ENCODE measurements at regions not wholly inside any gene's neighbourhood (a gene's known extent, or its start where the extent isn't known, plus 50 kb on each side); places are given as distances from the start of the nearest gene placed in this dataset.
"Not testable (repeated sequence)": the region's sequence is repeated elsewhere in the genome, so short reads cannot be mapped to it uniquely, and the experiment has no call there.

DNA sequence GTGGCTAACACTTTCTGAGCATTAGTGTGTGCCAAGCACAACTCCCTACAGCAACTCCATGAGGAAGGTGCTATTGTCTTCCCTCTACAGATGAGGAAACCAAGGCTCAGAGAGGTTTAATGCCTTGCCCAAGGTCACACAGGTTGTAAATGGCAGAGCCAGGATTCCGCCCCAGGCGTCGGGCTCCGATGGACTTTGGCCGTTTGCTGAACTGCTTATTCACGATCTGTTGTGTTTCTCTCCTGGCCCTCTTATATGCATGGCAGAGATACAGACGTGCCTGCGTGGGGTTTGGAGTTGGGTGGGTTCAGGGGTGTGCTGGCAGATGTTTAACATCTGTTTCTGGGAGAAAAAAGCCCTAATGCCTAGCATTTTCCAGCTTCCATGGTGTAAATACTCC lies 117.4 kb downstream of the ZNF267 start:
- TF ChIP-seq, protein P1, sequence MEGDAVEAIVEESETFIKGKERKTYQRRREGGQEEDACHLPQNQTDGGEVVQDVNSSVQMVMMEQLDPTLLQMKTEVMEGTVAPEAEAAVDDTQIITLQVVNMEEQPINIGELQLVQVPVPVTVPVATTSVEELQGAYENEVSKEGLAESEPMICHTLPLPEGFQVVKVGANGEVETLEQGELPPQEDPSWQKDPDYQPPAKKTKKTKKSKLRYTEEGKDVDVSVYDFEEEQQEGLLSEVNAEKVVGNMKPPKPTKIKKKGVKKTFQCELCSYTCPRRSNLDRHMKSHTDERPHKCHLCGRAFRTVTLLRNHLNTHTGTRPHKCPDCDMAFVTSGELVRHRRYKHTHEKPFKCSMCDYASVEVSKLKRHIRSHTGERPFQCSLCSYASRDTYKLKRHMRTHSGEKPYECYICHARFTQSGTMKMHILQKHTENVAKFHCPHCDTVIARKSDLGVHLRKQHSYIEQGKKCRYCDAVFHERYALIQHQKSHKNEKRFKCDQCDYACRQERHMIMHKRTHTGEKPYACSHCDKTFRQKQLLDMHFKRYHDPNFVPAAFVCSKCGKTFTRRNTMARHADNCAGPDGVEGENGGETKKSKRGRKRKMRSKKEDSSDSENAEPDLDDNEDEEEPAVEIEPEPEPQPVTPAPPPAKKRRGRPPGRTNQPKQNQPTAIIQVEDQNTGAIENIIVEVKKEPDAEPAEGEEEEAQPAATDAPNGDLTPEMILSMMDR (IDR thresholded peaks at IDR 0.05; ENCODE audit: low read depth, low read length, missing input control), result not testable (repeated sequence)
- TF ChIP-seq, protein P2, sequence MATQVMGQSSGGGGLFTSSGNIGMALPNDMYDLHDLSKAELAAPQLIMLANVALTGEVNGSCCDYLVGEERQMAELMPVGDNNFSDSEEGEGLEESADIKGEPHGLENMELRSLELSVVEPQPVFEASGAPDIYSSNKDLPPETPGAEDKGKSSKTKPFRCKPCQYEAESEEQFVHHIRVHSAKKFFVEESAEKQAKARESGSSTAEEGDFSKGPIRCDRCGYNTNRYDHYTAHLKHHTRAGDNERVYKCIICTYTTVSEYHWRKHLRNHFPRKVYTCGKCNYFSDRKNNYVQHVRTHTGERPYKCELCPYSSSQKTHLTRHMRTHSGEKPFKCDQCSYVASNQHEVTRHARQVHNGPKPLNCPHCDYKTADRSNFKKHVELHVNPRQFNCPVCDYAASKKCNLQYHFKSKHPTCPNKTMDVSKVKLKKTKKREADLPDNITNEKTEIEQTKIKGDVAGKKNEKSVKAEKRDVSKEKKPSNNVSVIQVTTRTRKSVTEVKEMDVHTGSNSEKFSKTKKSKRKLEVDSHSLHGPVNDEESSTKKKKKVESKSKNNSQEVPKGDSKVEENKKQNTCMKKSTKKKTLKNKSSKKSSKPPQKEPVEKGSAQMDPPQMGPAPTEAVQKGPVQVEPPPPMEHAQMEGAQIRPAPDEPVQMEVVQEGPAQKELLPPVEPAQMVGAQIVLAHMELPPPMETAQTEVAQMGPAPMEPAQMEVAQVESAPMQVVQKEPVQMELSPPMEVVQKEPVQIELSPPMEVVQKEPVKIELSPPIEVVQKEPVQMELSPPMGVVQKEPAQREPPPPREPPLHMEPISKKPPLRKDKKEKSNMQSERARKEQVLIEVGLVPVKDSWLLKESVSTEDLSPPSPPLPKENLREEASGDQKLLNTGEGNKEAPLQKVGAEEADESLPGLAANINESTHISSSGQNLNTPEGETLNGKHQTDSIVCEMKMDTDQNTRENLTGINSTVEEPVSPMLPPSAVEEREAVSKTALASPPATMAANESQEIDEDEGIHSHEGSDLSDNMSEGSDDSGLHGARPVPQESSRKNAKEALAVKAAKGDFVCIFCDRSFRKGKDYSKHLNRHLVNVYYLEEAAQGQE (IDR thresholded peaks at IDR 0.05), result not testable (repeated sequence)
- TF ChIP-seq RAD21, RXRA, FOXA1 (IDR thresholded peaks at IDR 0.05): not testable (repeated sequence)
- TF ChIP-seq, protein P3, sequence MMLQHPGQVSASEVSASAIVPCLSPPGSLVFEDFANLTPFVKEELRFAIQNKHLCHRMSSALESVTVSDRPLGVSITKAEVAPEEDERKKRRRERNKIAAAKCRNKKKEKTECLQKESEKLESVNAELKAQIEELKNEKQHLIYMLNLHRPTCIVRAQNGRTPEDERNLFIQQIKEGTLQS (IDR thresholded peaks at IDR 0.05), result not testable (repeated sequence)
- TF ChIP-seq, protein P4, sequence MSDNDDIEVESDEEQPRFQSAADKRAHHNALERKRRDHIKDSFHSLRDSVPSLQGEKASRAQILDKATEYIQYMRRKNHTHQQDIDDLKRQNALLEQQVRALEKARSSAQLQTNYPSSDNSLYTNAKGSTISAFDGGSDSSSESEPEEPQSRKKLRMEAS (IDR thresholded peaks at IDR 0.05), result not testable (repeated sequence)

Data from liver (tissue), 3 donors.